GM23338 (cell line): ENCODE measurements at regions not wholly inside any gene's neighbourhood (a gene's known extent, or its start where the extent isn't known, plus 50 kb on each side); places are given as distances from the start of the nearest gene placed in this dataset.

ENCODE experiments used
- ZNF331 ChIP-seq: fragments of 250-450 bp; sonication (Bioruptor Pico); IDR thresholded peaks from 2 replicates; pipeline ENCODE4 v1.5.0; 2020; ENCODE audit warnings: low read depth, mild to moderate bottlenecking, moderate library complexity
- ZNF462 ChIP-seq: fragments of 250-450 bp; sonication (Bioruptor Pico); IDR thresholded peaks from 2 replicates; pipeline ENCODE4 v1.5.0; 2020; ENCODE audit warnings: mild to moderate bottlenecking, moderate library complexity

- TF ChIP-seq ZNF462 (CRISPR knock-in tag) (no peak), ZNF331 (CRISPR knock-in tag) (no peak)
Observed at GRCh38 chr3:23152989-23153388, 50.1 kb upstream of the UBE2E2 start (continued).
